Bronchial epithelial cell (primary cell): ENCODE measurements at regions not wholly inside any gene's neighbourhood (a gene's known extent, or its start where the extent isn't known, plus 50 kb on each side); places are given as distances from the start of the nearest gene placed in this dataset.
A peak's percentile ranks its signal among the peaks of the same experiment; 100 is the strongest.

Experiments used
- DNase-seq: peaks from one replicate; pipeline ENCODE4 v3.0.0-alpha.2; 2010; ENCODE audit warnings: low read depth
- FAIRE-seq: peaks from 2 replicates; lab custom pipeline; 2011; peaks lifted over from hg19 to GRCh38; lab: Jason Lieb, UNC
- H3K27me3 ChIP-seq: 2 replicates; pipeline ENCODE4 v1.5.1; 2011; ENCODE audit warnings: low read length; ENCODE audit not compliant: control insufficient read depth, insufficient read depth
- H3K36me3 ChIP-seq: 2 replicates; pipeline ENCODE4 v1.5.1; 2011; ENCODE audit warnings: low read length; ENCODE audit not compliant: control insufficient read depth, insufficient read depth
- H3K4me3 ChIP-seq: 2 replicates; pipeline ENCODE4 v1.5.1; 2011; ENCODE audit warnings: mild to moderate bottlenecking, low read depth, low read length, control low read depth
- TF ChIP-seq, protein P1 (sequence below): IDR thresholded peaks from 2 replicates; pipeline ENCODE4 v1.5.1; 2011; ENCODE audit warnings: mild to moderate bottlenecking, moderate library complexity, low read length, control low read depth, inconsistent platforms; ENCODE audit not compliant: insufficient read depth, severe bottlenecking

DNA sequence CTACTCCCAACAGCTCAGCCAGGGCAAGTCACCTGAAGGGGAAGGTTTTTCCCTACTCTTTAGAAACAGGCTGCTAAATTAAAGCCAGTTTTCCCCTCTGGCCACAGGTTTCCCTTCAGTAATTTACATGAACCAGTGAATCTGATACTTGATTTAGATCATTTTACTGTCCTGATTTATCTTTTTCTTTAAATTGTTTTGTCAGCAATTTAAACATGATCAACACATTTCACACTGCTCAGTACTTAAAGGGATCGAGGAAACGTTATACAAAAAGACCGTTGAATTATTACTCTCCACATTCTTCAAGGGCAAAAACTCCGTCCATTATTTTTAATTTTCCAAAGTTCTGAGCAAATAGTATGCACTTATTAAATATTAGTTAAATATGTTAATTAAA, 1165.7 kb upstream of the GYPC start:
- no peaks in the 10 kb centered on the region for H3K27me3 ChIP-seq
- no peak for FAIRE-seq
- no peak for DNase-seq
- no peaks in the 10 kb centered on the region for H3K36me3 ChIP-seq
- TF ChIP-seq, protein P1, sequence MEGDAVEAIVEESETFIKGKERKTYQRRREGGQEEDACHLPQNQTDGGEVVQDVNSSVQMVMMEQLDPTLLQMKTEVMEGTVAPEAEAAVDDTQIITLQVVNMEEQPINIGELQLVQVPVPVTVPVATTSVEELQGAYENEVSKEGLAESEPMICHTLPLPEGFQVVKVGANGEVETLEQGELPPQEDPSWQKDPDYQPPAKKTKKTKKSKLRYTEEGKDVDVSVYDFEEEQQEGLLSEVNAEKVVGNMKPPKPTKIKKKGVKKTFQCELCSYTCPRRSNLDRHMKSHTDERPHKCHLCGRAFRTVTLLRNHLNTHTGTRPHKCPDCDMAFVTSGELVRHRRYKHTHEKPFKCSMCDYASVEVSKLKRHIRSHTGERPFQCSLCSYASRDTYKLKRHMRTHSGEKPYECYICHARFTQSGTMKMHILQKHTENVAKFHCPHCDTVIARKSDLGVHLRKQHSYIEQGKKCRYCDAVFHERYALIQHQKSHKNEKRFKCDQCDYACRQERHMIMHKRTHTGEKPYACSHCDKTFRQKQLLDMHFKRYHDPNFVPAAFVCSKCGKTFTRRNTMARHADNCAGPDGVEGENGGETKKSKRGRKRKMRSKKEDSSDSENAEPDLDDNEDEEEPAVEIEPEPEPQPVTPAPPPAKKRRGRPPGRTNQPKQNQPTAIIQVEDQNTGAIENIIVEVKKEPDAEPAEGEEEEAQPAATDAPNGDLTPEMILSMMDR, result no peak
- H3K4me3 ChIP-seq, result no peak overlapping the region

DNA sequence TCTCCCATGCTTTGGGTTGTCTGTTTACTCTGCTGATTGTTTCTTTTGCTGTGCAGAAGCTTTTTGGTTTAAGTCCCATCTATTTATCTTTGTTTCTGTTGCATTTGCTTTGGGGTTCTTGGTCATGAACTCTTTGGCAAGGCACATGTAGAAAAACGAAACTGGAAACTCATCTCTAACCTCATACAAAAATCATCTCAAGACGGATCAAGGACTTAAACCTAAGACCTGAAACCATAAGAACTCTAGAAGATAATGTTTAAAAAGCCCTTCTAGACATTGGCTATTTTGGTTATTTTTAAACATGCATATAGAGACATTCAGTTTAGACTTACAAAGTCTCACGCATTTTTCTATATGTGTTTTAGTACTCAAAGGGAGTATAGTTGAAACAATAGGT, 1164.3 kb upstream of the GYPC start:
- Histone ChIP-seq H3K4me3 (no peak overlapping the region), H3K27me3 (no peaks in the 10 kb centered on the region), H3K36me3 (no peaks in the 10 kb centered on the region)
- FAIRE-seq (no peak), DNase-seq (no peak)
- TF ChIP-seq, protein P1, result no peak

DNA sequence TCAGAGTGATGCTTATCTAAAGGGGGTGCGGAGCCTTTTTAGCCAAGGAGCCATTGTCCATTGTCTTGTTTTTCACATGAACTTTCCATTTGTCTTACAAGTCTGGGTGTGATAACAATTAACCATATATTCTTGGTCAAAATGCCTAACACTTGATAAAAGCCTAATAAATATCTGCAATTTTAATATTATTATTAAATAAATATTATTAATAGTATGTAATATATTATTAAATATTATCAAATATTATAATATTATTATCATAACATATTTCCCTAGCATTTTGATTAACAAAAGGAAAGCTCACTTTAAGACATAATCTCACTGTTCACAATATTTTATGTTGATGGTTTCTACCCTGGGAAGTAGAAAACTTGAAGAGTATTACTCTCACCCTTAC, 1143.6 kb upstream of the GYPC start:
- DNase-seq (no peak), FAIRE-seq (no peak)
- TF ChIP-seq, protein P1, result no peak

DNA sequence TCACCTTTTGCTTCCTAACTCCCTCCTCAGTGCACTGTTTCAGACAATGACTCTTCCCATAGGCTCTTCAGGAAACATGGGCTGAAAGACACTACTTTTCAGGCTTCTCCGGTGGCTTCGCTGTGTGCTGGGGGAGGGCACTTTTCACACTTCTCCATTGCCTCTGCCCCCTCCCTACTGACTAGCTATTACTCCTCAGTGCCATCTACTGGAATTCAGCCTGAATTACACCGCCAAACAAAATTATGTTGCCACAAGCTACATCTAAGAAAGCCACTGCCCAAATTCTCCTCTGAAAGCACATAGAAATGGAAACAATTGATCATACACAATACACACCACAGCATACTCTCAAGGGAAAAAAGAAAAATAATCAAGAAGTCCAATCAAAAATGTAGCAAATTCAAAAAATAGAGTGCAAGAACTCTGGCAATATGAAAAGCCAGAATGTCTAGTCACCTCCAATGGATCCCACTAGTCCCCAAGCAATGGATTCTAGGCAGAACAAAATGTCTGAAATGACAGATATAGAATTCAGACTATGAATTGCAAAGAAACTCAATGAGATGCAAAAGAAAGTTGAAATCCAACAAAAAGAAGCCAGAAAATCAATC, 1139.4 kb upstream of the GYPC start:
- FAIRE-seq (no peak), DNase-seq (peak; percentile 11)
- Histone ChIP-seq H3K36me3 (no peaks in the 10 kb centered on the region), H3K27me3 (no peaks in the 10 kb centered on the region), H3K4me3 (no peak overlapping the region)
- TF ChIP-seq, protein P1, result peak; percentile 41

More for the DNA sequence above, 1143.6 kb upstream of the GYPC start:
- Histone ChIP-seq H3K36me3 (no peaks in the 10 kb centered on the region), H3K4me3 (no peak overlapping the region), H3K27me3 (no peaks in the 10 kb centered on the region)

DNA sequence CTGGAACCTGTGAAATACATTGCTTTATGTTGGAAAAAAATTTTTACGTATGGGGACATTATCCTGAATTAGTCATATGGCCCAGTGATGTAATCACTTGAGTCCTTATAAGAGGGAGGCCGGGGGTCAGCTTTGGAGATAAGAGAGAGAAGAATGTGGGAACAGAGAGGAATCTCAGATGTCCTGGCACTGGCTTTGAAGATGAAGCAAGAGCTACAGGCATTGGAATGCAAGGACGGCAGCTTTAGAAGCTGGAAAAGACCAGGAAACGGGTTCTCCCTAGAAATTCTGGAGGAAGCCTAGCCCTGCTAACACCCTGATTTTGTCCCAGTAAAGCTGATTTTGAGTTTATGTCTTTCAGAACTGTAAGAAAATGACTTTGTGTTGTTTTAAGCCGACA, 1129.9 kb upstream of the GYPC start:
- TF ChIP-seq, protein P1, result no peak
- FAIRE-seq (no peak), DNase-seq (no peak)
- Histone ChIP-seq H3K4me3 (no peak overlapping the region), H3K36me3 (no peaks in the 10 kb centered on the region), H3K27me3 (no peaks in the 10 kb centered on the region)

DNA sequence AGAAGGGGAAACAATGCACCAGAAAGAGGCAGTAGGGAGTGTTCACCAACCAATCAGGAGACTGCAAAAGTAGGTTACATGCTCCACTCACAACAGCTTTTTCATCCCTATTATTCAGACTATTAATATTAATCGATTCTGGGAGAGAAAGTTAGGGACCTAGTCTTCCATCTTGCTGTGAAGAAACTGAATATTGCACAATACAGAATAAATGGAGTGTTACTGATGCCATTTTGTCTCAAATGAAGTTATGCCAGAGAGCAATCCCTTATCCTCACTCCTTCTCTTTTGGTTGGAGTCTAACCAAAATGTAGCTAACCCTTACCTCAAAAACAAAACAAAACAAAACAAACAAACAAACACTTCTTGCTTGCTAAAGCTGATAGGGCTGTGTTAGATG, 1120.9 kb upstream of the GYPC start:
- TF ChIP-seq, protein P1, result no peak
- H3K36me3 ChIP-seq, result no peaks in the 10 kb centered on the region
- FAIRE-seq (no peak), DNase-seq (no peak)
- no peaks in the 10 kb centered on the region for H3K27me3 ChIP-seq
- no peak overlapping the region for H3K4me3 ChIP-seq
